ENCODE measurements at regions not wholly inside any gene's neighbourhood (a gene's known extent, or its start where the extent isn't known, plus 50 kb on each side); places are given as distances from the start of the nearest gene placed in this dataset.

- Histone ChIP-seq H3K9ac (ENCODE audit: extremely low read depth, low read length, poor library complexity, severe bottlenecking) (no peak overlapping the region), H3K36me3 (ENCODE audit: control insufficient read depth, insufficient read depth, low read length) (no peaks in the 10 kb centered on the region), H3K9me3 (ENCODE audit: control insufficient read depth, low read length) (no peaks in the 10 kb centered on the region), H3K4me3 (ENCODE audit: low read length) (no peak overlapping the region), H3K4me1 (ENCODE audit: control insufficient read depth, insufficient read depth, low read length) (no peaks in the 10 kb centered on the region), H3K27ac (ENCODE audit: low read depth, low read length) (no peak overlapping the region), H3K27me3 (ENCODE audit: control insufficient read depth, insufficient read depth, low read length, poor library complexity, severe bottlenecking) (peaks cover 22% of the 10 kb centered on the region)
- H3K9me3 Mint-ChIP-seq, result no peaks in the 10 kb centered on the region
- H3K27ac Mint-ChIP-seq, result no peak overlapping the region
- H3K27me3 Mint-ChIP-seq (ENCODE audit: insufficient read depth), result peaks cover 14% of the 10 kb centered on the region
- no peak overlapping the region for H3K4me3 Mint-ChIP-seq
- no peaks in the 10 kb centered on the region for H3K4me1 Mint-ChIP-seq
- no peak for DNase-seq
- 95 to 96% methylated on average over 2 to 4 of the region's 4 CpGs for WGBS, 2 experiments (ENCODE audit: insufficient coverage in 1 of 2, insufficient read length in 1 of 2)
- H3K36me3 Mint-ChIP-seq (ENCODE audit: low read depth), result no peaks in the 10 kb centered on the region
- TF ChIP-seq CTCF (conservative IDR thresholded peaks at IDR 0.05), result no peak
Measured at GRCh38 chr5:107232788-107233187, 437.9 kb downstream of the EFNA5 start.

- Mint-ChIP-seq H3K27ac (no peak overlapping the region), H3K4me3 (no peak overlapping the region), H3K36me3 (ENCODE audit: low read depth) (no peaks in the 10 kb centered on the region), H3K4me1 (no peaks in the 10 kb centered on the region), H3K27me3 (ENCODE audit: insufficient read depth) (peaks cover 14% of the 10 kb centered on the region), H3K9me3 (no peaks in the 10 kb centered on the region)
- no peak overlapping the region for H3K27ac ChIP-seq (ENCODE audit: low read depth, low read length)
- no peak for DNase-seq
- no peaks in the 10 kb centered on the region for H3K9me3 ChIP-seq (ENCODE audit: control insufficient read depth, low read length)
- no peak for TF ChIP-seq CTCF (conservative IDR thresholded peaks at IDR 0.05)
- peaks cover 22% of the 10 kb centered on the region for H3K27me3 ChIP-seq (ENCODE audit: control insufficient read depth, insufficient read depth, low read length, poor library complexity, severe bottlenecking)
- no peaks in the 10 kb centered on the region for H3K4me1 ChIP-seq (ENCODE audit: control insufficient read depth, insufficient read depth, low read length)
- H3K36me3 ChIP-seq (ENCODE audit: control insufficient read depth, insufficient read depth, low read length), result no peaks in the 10 kb centered on the region
- no peak overlapping the region for H3K9ac ChIP-seq (ENCODE audit: extremely low read depth, low read length, poor library complexity, severe bottlenecking)
- H3K4me3 ChIP-seq (ENCODE audit: low read length), result no peak overlapping the region
- WGBS, 2 experiments (ENCODE audit: insufficient coverage in 1 of 2, insufficient read length in 1 of 2), result 81 to 100% methylated on average over 1 of the region's 1 CpG
Measured at GRCh38 chr5:107232293-107232692, 438.4 kb downstream of the EFNA5 start.

- peaks cover 22% of the 10 kb centered on the region for H3K27me3 ChIP-seq (ENCODE audit: control insufficient read depth, insufficient read depth, low read length, poor library complexity, severe bottlenecking)
- 67% methylated on average over 1 of the region's 1 CpG; no CpG with 5 or more reads in 1 of the 2 experiments for WGBS, 2 experiments (ENCODE audit: insufficient coverage in 1 of 2, insufficient read length in 1 of 2)
Measured at GRCh38 chr5:107231191-107231590, 439.5 kb downstream of the EFNA5 start.

More at GRCh38 chr5:107231191-107231590, 439.5 kb downstream of the EFNA5 start:
- no peak overlapping the region for H3K27ac Mint-ChIP-seq
- Histone ChIP-seq H3K9ac (ENCODE audit: extremely low read depth, low read length, poor library complexity, severe bottlenecking) (no peak overlapping the region), H3K4me1 (ENCODE audit: control insufficient read depth, insufficient read depth, low read length) (no peaks in the 10 kb centered on the region), H3K36me3 (ENCODE audit: control insufficient read depth, insufficient read depth, low read length) (no peaks in the 10 kb centered on the region), H3K4me3 (ENCODE audit: low read length) (no peak overlapping the region), H3K27ac (ENCODE audit: low read depth, low read length) (no peak overlapping the region), H3K9me3 (ENCODE audit: control insufficient read depth, low read length) (no peaks in the 10 kb centered on the region)
- no peak for DNase-seq
- no peaks in the 10 kb centered on the region for H3K36me3 Mint-ChIP-seq (ENCODE audit: low read depth)
- H3K27me3 Mint-ChIP-seq (ENCODE audit: insufficient read depth), result peaks cover 14% of the 10 kb centered on the region
- no peak overlapping the region for H3K4me3 Mint-ChIP-seq
- no peaks in the 10 kb centered on the region for H3K4me1 Mint-ChIP-seq
- TF ChIP-seq CTCF (conservative IDR thresholded peaks at IDR 0.05), result no peak
- no peaks in the 10 kb centered on the region for H3K9me3 Mint-ChIP-seq

All from endodermal cell (in vitro differentiated cells).